GM12873 (cell line): ENCODE measurements at regions not wholly inside any gene's neighbourhood (a gene's known extent, or its start where the extent isn't known, plus 50 kb on each side); places are given as distances from the start of the nearest gene placed in this dataset.

Source experiments
- CTCF ChIP-seq: IDR thresholded peaks from 2 replicates; pipeline ENCODE4 v1.5.1; 2012; ENCODE audit warnings: low read depth, mild to moderate bottlenecking, moderate library complexity, low read length, control low read depth; ENCODE audit not compliant: insufficient read depth; ENCODE audit errors: missing control alignments

DNA sequence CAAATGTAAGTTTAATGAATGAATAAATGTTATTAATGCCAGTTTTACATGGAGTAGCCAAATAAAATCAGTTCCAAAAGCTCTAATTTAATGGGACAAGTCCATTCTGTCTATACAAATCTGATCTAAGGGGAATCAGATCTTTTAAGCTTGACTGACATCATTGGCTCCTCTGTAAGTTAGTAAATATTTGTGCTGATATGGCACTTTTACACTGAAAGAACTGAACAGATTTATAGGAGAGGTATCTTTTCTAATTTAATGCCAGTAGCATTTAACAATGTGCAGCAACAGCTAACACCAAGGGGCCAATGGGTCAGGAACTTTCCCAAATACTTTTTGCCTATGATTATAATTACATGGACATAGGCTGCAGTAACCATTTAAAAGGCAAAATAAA is 832.3 kb downstream of the PCDH17 start:
- no peak for TF ChIP-seq CTCF

GRCh38 chr13:58467176-58467575 is 835.6 kb downstream of the PCDH17 start:
- TF ChIP-seq CTCF, result no peak

GRCh38 chr13:58472483-58472882 is 840.9 kb downstream of the PCDH17 start:
- no peak for TF ChIP-seq CTCF

DNA sequence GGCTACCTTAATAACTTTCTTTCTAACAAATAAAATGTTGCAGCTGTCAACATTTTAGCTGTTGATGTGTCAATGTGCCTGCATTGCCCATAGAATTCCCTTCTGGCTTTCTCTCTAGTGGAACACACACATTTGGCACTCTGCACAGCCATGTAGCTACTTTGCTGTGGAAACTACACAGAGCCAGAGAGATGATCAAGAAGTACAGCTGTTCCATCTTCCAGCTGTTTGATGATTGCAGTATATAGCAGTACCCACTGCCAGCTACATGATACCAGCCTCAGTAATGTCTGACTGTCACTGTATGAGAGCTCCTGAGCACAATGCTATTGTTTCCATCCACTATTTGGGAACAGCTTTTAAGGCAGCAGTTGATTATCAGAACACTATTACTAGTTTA is 843.0 kb downstream of the PCDH17 start:
- no peak for TF ChIP-seq CTCF

GRCh38 chr13:58476206-58476918 is 844.8 kb downstream of the PCDH17 start:
- no peak for TF ChIP-seq CTCF

DNA sequence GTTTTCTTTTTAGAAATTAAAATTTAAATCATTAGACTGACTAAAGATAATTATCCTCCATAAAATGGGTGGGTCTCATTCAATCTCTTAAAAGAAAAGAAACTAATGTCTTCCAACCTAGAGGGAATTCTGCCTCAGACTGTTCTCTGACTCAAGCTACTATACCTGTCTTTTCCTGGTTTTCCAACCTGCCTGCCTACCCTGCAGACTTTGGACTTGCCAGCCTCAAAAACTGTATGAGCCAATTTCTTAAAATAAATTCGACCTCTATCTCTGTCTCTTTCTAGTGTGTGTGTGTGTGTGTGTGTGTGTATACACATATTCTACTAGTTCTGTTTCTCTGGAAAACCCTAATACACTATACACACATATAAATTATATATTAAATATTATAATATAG is 847.3 kb downstream of the PCDH17 start:
- TF ChIP-seq CTCF, result no peak

GRCh38 chr13:58480061-58480460 is 848.5 kb downstream of the PCDH17 start:
- TF ChIP-seq CTCF, result no peak
